HL-60 (cell line): ENCODE measurements at regions not wholly inside any gene's neighbourhood (a gene's known extent, or its start where the extent isn't known, plus 50 kb on each side); places are given as distances from the start of the nearest gene placed in this dataset.

Source experiments
- DNase-seq, 2 experiments: peaks; one replicate each; pipeline ENCODE4 v3.0.0-alpha.2; 2010 to 2020; ENCODE audit warnings: low read depth in 1 of 2, low spot score in 1 of 2
- H3K27ac ChIP-seq: fragments of 250-450 bp; sonication (Bioruptor Pico); replicated peaks from 2 replicates; pipeline ENCODE4 v1.5.1; 2020; ENCODE audit warnings: mild to moderate bottlenecking, moderate library complexity
- H3K27me3 ChIP-seq: fragments of 250-450 bp; sonication (Bioruptor Pico); 2 replicates; pipeline ENCODE4 v1.5.1; 2021; ENCODE audit warnings: mild to moderate bottlenecking, moderate library complexity; ENCODE audit not compliant: insufficient read depth, poor library complexity, severe bottlenecking
- H3K4me3 ChIP-seq: replicated peaks from 2 replicates; pipeline ENCODE4 v1.5.1; 2011; ENCODE audit warnings: mild to moderate bottlenecking, control low read depth, low read length; ENCODE audit not compliant: insufficient read depth
- CTCF ChIP-seq: IDR thresholded peaks from one replicate; pipeline ENCODE4 v1.5.1; 2011; ENCODE audit warnings: low read length, control low read depth, inconsistent platforms; ENCODE audit not compliant: insufficient read depth
- GABPA ChIP-seq: IDR thresholded peaks from 2 replicates; pipeline ENCODE4 v1.6.1; 2012; ENCODE audit warnings: low read depth
- POLR2AphosphoS5 ChIP-seq: IDR thresholded peaks from 2 replicates; pipeline ENCODE4 v1.6.1; 2012; ENCODE audit warnings: low read depth
- REST ChIP-seq: IDR thresholded peaks from 2 replicates; pipeline ENCODE4 v1.6.1; 2012; ENCODE audit warnings: low read depth; ENCODE audit not compliant: insufficient replicate concordance
- SPI1 ChIP-seq: IDR thresholded peaks from 2 replicates; pipeline ENCODE4 v1.6.1; 2012; ENCODE audit warnings: low read depth, mild to moderate bottlenecking, borderline replicate concordance

GRCh38 chr13:65594298-65594781 is 1635.8 kb downstream of the PCDH9 start:
- no peak overlapping the region for H3K4me3 ChIP-seq
- no peaks in the 10 kb centered on the region for H3K27me3 ChIP-seq
- TF ChIP-seq CTCF: no peak
- TF ChIP-seq SPI1: no peak
- TF ChIP-seq POLR2AphosphoS5: no peak
- no peak for TF ChIP-seq GABPA
- TF ChIP-seq REST: no peak
- no peak for DNase-seq
- H3K27ac ChIP-seq: no peak overlapping the region

DNA sequence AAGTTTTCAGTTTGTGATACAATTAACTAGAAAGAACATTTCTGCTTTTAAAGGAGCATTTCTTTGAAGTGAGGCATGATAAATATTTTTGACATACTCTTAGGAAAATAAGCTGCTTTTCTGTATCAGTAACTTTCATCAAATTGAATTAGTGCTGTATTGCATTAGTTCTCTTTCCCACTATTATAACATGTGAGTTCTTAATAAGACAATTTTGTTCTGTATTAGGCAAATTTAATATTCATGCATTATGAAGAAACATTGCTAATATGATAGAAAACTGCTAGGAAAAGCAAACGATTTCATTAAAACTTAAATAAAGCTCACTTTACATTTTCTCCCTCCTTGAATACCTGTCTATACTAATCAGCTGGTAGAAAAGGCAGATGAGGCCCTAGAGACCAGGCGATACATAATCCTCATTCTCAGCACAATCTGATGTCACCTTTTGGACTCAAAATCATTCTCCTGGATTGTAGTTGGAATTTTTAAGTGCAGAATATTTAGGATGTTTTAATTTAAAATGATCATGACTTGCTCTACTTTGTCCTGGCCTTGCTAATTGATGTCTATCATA is 1636.8 kb downstream of the PCDH9 start:
- no peaks in the 10 kb centered on the region for H3K27me3 ChIP-seq
- no peak overlapping the region for H3K27ac ChIP-seq
- H3K4me3 ChIP-seq: no peak overlapping the region
- TF ChIP-seq SPI1 (no peak), GABPA (no peak), POLR2AphosphoS5 (no peak), REST (no peak), CTCF (no peak)
- DNase-seq: no peak

DNA sequence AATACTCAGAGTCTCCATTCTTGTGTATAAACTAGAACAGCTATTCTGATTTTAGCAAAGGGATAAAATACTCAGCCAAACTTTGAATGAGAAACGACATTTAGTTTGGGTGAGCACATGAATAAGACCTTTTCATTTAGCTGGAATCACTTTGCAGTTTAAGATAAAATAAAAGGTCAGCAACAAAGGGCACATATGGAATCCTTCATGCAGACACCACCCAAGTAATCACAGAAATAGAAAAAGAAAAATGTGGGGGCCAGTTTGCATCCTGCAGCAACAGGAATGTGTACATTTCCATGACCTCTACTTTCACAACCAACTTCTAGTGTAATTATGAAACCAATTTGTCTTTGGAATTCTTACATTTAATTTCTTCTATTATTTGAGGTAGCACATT is 1637.4 kb downstream of the PCDH9 start:
- no peak for DNase-seq
- H3K27me3 ChIP-seq: no peaks in the 10 kb centered on the region
- no peak for TF ChIP-seq POLR2AphosphoS5
- TF ChIP-seq GABPA: no peak
- TF ChIP-seq CTCF: no peak
- TF ChIP-seq SPI1: no peak
- no peak for TF ChIP-seq REST
- H3K4me3 ChIP-seq: no peak overlapping the region
- H3K27ac ChIP-seq: no peak overlapping the region
